ENCODE measurements at regions not wholly inside any gene's neighbourhood (a gene's known extent, or its start where the extent isn't known, plus 50 kb on each side); places are given as distances from the start of the nearest gene placed in this dataset.

GRCh38 chr21:41076064-41076463 lies 91.9 kb upstream of the BACE2 start:
- DNase-seq (ENCODE audit: low read depth in 2 of 2): no peak

GRCh38 chr21:41079159-41079558 lies 88.8 kb upstream of the BACE2 start:
- DNase-seq (ENCODE audit: low read depth in 2 of 2): no peak

GRCh38 chr21:41080485-41081121 lies 87.4 kb upstream of the BACE2 start:
- DNase-seq (ENCODE audit: low read depth in 2 of 2): no peak

GRCh38 chr21:41086569-41086968 lies 81.4 kb upstream of the BACE2 start:
- DNase-seq (ENCODE audit: low read depth in 2 of 2): no peak

- DNase-seq (ENCODE audit: low read depth in 2 of 2): no peak
These were observed 77.0 kb upstream of the BACE2 start for GRCh38 chr21:41090981-41091380.

GRCh38 chr21:41091616-41092015 lies 76.3 kb upstream of the BACE2 start:
- DNase-seq (ENCODE audit: low read depth in 2 of 2): no peak

- DNase-seq (ENCODE audit: low read depth in 2 of 2): no peak
These were observed 75.6 kb upstream of the BACE2 start for GRCh38 chr21:41092312-41092711.

- no peak for DNase-seq (ENCODE audit: low read depth in 2 of 2)
These were observed 72.0 kb upstream of the BACE2 start for GRCh38 chr21:41095983-41096382.

- DNase-seq (ENCODE audit: low read depth in 2 of 2): no peak
These were observed 69.9 kb upstream of the BACE2 start for GRCh38 chr21:41098076-41098475.

- no peak for DNase-seq (ENCODE audit: low read depth in 2 of 2)
These were observed 69.4 kb upstream of the BACE2 start for GRCh38 chr21:41098481-41099042.

- DNase-seq (ENCODE audit: low read depth in 2 of 2): no peak
These were observed 67.0 kb upstream of the BACE2 start for GRCh38 chr21:41100826-41101550.

- DNase-seq (ENCODE audit: low read depth in 2 of 2): no peak
These were observed 65.7 kb upstream of the BACE2 start for GRCh38 chr21:41102281-41102680.

- no peak for DNase-seq (ENCODE audit: low read depth in 2 of 2)
These were observed 60.4 kb upstream of the BACE2 start for GRCh38 chr21:41107602-41108001.

- no peak for DNase-seq (ENCODE audit: low read depth in 2 of 2)
These were observed 59.0 kb upstream of the BACE2 start for GRCh38 chr21:41108668-41109585.

GRCh38 chr21:41110161-41110560 lies 57.8 kb upstream of the BACE2 start:
- DNase-seq (ENCODE audit: low read depth in 2 of 2): no peak

- no peak for DNase-seq (ENCODE audit: low read depth in 2 of 2)
These were observed 57.3 kb upstream of the BACE2 start for GRCh38 chr21:41110664-41111063.

- no peak for DNase-seq (ENCODE audit: low read depth in 2 of 2)
These were observed 56.3 kb upstream of the BACE2 start for GRCh38 chr21:41111681-41112080.

GRCh38 chr21:41112740-41113692 lies 54.9 kb upstream of the BACE2 start:
- DNase-seq (ENCODE audit: low read depth in 2 of 2): no peak

GRCh38 chr21:41115851-41116250 lies 52.1 kb upstream of the BACE2 start:
- DNase-seq (ENCODE audit: low read depth in 2 of 2): no peak
